ENCODE measurements at regions not wholly inside any gene's neighbourhood (a gene's known extent, or its start where the extent isn't known, plus 50 kb on each side); places are given as distances from the start of the nearest gene placed in this dataset.
"Not testable (repeated sequence)": the region's sequence is repeated elsewhere in the genome, so short reads cannot be mapped to it uniquely, and the experiment has no call there.

- ATAC-seq; intact Hi-C loops (cut with DNase I); DNase-seq (ENCODE audit: low spot score): not testable (repeated sequence)
Observed at GRCh38 chr3:80709597-80710322, 942.0 kb upstream of the ROBO1 start.

GRCh38 chr3:80705290-80705689, 937.5 kb upstream of the ROBO1 start:
- DNase-seq (ENCODE audit: low spot score) (no peak), ATAC-seq (no peak)
- intact Hi-C loops (cut with DNase I): no loop called here

- DNase-seq (ENCODE audit: low spot score) (no peak), ATAC-seq (no peak)
- intact Hi-C loops (cut with DNase I): no loop called here
Observed at GRCh38 chr3:80701349-80701748, 933.6 kb upstream of the ROBO1 start.

GRCh38 chr3:80697291-80697690, 929.5 kb upstream of the ROBO1 start:
- ATAC-seq (no peak), DNase-seq (ENCODE audit: low spot score) (no peak)
- intact Hi-C loops (cut with DNase I): no loop called here

GRCh38 chr3:80696280-80696679, 928.5 kb upstream of the ROBO1 start:
- ATAC-seq: no peak
- intact Hi-C loops (cut with DNase I): no loop called here

GRCh38 chr3:80688814-80689213, 921.0 kb upstream of the ROBO1 start:
- DNase-seq (ENCODE audit: low spot score): no peak
- intact Hi-C loops (cut with DNase I): no loop called here
- no peak for ATAC-seq

More at GRCh38 chr3:80696280-80696679, 928.5 kb upstream of the ROBO1 start:
- no peak for DNase-seq (ENCODE audit: low spot score)

- no peak for DNase-seq (ENCODE audit: low spot score)
- no peak for ATAC-seq
Observed at GRCh38 chr3:80682951-80683350, 915.2 kb upstream of the ROBO1 start.

GRCh38 chr3:80682235-80682634, 914.4 kb upstream of the ROBO1 start:
- intact Hi-C loops (cut with DNase I): no loop called here
- ATAC-seq (no peak), DNase-seq (ENCODE audit: low spot score) (no peak)

More at GRCh38 chr3:80682951-80683350, 915.2 kb upstream of the ROBO1 start:
- intact Hi-C loops (cut with DNase I): no loop called here

GRCh38 chr3:80677796-80678195, 910.0 kb upstream of the ROBO1 start:
- no peak for DNase-seq (ENCODE audit: low spot score)
- intact Hi-C loops (cut with DNase I): no loop called here
- ATAC-seq: no peak

- ATAC-seq (no peak), DNase-seq (ENCODE audit: low spot score) (no peak)
- intact Hi-C loops (cut with DNase I): no loop called here
Observed at GRCh38 chr3:80676866-80677265, 909.1 kb upstream of the ROBO1 start.

- ATAC-seq: no peak
- intact Hi-C loops (cut with DNase I): no loop called here
- DNase-seq (ENCODE audit: low spot score): no peak
Observed at GRCh38 chr3:80676261-80676660, 908.5 kb upstream of the ROBO1 start.

GRCh38 chr3:80675790-80676189, 908.0 kb upstream of the ROBO1 start:
- ATAC-seq (no peak), DNase-seq (ENCODE audit: low spot score) (no peak)
- intact Hi-C loops (cut with DNase I): no loop called here

GRCh38 chr3:80668600-80669294, 900.9 kb upstream of the ROBO1 start:
- intact Hi-C loops (cut with DNase I): no loop called here
- ATAC-seq (no peak), DNase-seq (ENCODE audit: low spot score) (no peak)

GRCh38 chr3:80668100-80668499, 900.3 kb upstream of the ROBO1 start:
- intact Hi-C loops (cut with DNase I): no loop called here
- DNase-seq (ENCODE audit: low spot score) (no peak), ATAC-seq (no peak)

GRCh38 chr3:80663426-80663825, 895.6 kb upstream of the ROBO1 start:
- ATAC-seq (no peak), DNase-seq (ENCODE audit: low spot score) (no peak)
- intact Hi-C loops (cut with DNase I): no loop called here

GRCh38 chr3:80655216-80655615, 887.4 kb upstream of the ROBO1 start:
- no peak for DNase-seq (ENCODE audit: low spot score)
- intact Hi-C loops (cut with DNase I): no loop called here
- no peak for ATAC-seq

GRCh38 chr3:80649170-80649569, 881.4 kb upstream of the ROBO1 start:
- DNase-seq (ENCODE audit: low spot score) (no peak), ATAC-seq (no peak)
- intact Hi-C loops (cut with DNase I): no loop called here

- DNase-seq (ENCODE audit: low spot score) (no peak), ATAC-seq (no peak)
- intact Hi-C loops (cut with DNase I): no loop called here
Observed at GRCh38 chr3:80643421-80643820, 875.6 kb upstream of the ROBO1 start.

- DNase-seq (ENCODE audit: low spot score): no peak
- intact Hi-C loops (cut with DNase I): no loop called here
- ATAC-seq: no peak
Observed at GRCh38 chr3:80618295-80619256, 850.8 kb upstream of the ROBO1 start.

GRCh38 chr3:80612366-80612765, 844.6 kb upstream of the ROBO1 start:
- DNase-seq (ENCODE audit: low spot score) (no peak), ATAC-seq (no peak)
- intact Hi-C loops (cut with DNase I): no loop called here

All from sciatic nerve (tissue), 2 donors.